Putamen (tissue), 1 donor: ENCODE measurements at regions not wholly inside any gene's neighbourhood (a gene's known extent, or its start where the extent isn't known, plus 50 kb on each side); places are given as distances from the start of the nearest gene placed in this dataset.
"Not testable (repeated sequence)": the region's sequence is repeated elsewhere in the genome, so short reads cannot be mapped to it uniquely, and the experiment has no call there.

Experiments used
- DNase-seq: peaks from one replicate; pipeline ENCODE4 v3.0.0-alpha.2; 2016; ENCODE audit warnings: low spot score

GRCh38 chr9:30997291-30997690 lies 1387.2 kb upstream of the ACO1 start:
- no peak for DNase-seq

GRCh38 chr9:31005086-31005665 lies 1379.3 kb upstream of the ACO1 start:
- no peak for DNase-seq

- no peak for DNase-seq
Measured at GRCh38 chr9:31013371-31013770, 1371.1 kb upstream of the ACO1 start.

- no peak for DNase-seq
Measured at GRCh38 chr9:31023847-31024246, 1360.6 kb upstream of the ACO1 start.

GRCh38 chr9:31027678-31028077 lies 1356.8 kb upstream of the ACO1 start:
- no peak for DNase-seq

GRCh38 chr9:31028137-31028536 lies 1356.3 kb upstream of the ACO1 start:
- DNase-seq = no peak

GRCh38 chr9:31030741-31031202 lies 1353.7 kb upstream of the ACO1 start:
- DNase-seq = no peak

GRCh38 chr9:31032206-31032605 lies 1352.2 kb upstream of the ACO1 start:
- DNase-seq = no peak

- no peak for DNase-seq
Measured at GRCh38 chr9:31034311-31034710, 1350.1 kb upstream of the ACO1 start.

- DNase-seq = no peak
Measured at GRCh38 chr9:31040564-31040963, 1343.9 kb upstream of the ACO1 start.

- DNase-seq = no peak
Measured at GRCh38 chr9:31045810-31046209, 1338.6 kb upstream of the ACO1 start.

- DNase-seq = not testable (repeated sequence)
Measured at GRCh38 chr9:31061592-31061991, 1322.9 kb upstream of the ACO1 start.

- DNase-seq = peak; percentile 49
Measured at GRCh38 chr9:31065691-31066090, 1318.8 kb upstream of the ACO1 start.

GRCh38 chr9:31067418-31067817 lies 1317.0 kb upstream of the ACO1 start:
- DNase-seq = no peak

- no peak for DNase-seq
Measured at GRCh38 chr9:31071606-31072286, 1312.7 kb upstream of the ACO1 start.

GRCh38 chr9:31078175-31078574 lies 1306.3 kb upstream of the ACO1 start:
- no peak for DNase-seq

- DNase-seq = peak; percentile 42
Measured at GRCh38 chr9:31084350-31084749, 1300.1 kb upstream of the ACO1 start.

GRCh38 chr9:31089549-31090221 lies 1294.8 kb upstream of the ACO1 start:
- DNase-seq = no peak

- no peak for DNase-seq
Measured at GRCh38 chr9:31100311-31100710, 1284.1 kb upstream of the ACO1 start.

GRCh38 chr9:31103836-31104235 lies 1280.6 kb upstream of the ACO1 start:
- no peak for DNase-seq

GRCh38 chr9:31104249-31104648 lies 1280.2 kb upstream of the ACO1 start:
- no peak for DNase-seq

GRCh38 chr9:31112491-31112890 lies 1272.0 kb upstream of the ACO1 start:
- DNase-seq = no peak

GRCh38 chr9:31114346-31114745 lies 1270.1 kb upstream of the ACO1 start:
- no peak for DNase-seq
